SKM-1 treated with dmso at 0.1 percent for 144 hours (cell line): ENCODE measurements at regions not wholly inside any gene's neighbourhood (a gene's known extent, or its start where the extent isn't known, plus 50 kb on each side); places are given as distances from the start of the nearest gene placed in this dataset.
"Not testable (repeated sequence)": the region's sequence is repeated elsewhere in the genome, so short reads cannot be mapped to it uniquely, and the experiment has no call there.

Experiments used
- DNase-seq: peaks from one replicate; lab custom pipeline; 2025; ENCODE audit not compliant: unreplicated experiment; lab: John Stamatoyannopoulos, UW

GRCh38 chr6:11851387-11851786 lies 72.8 kb upstream of the ADTRP start:
- DNase-seq: no peak

GRCh38 chr6:11848852-11849731 lies 70.5 kb upstream of the ADTRP start:
- no peak for DNase-seq

- DNase-seq: no peak
Measured at GRCh38 chr6:11848346-11848651, 69.7 kb upstream of the ADTRP start.

GRCh38 chr6:11847515-11848345 lies 69.1 kb upstream of the ADTRP start:
- DNase-seq: no peak

- DNase-seq: not testable (repeated sequence)
Measured at GRCh38 chr6:11847068-11847467, 68.5 kb upstream of the ADTRP start.

GRCh38 chr6:11845664-11846577 lies 67.3 kb upstream of the ADTRP start:
- DNase-seq: no peak

- not testable (repeated sequence) for DNase-seq
Measured at GRCh38 chr6:11842795-11843194, 64.2 kb upstream of the ADTRP start.

GRCh38 chr6:11835065-11835464 lies 56.5 kb upstream of the ADTRP start:
- no peak for DNase-seq

- no peak for DNase-seq
Measured at GRCh38 chr6:11833626-11834592, 55.3 kb upstream of the ADTRP start.

GRCh38 chr6:11831653-11832052 lies 53.0 kb upstream of the ADTRP start:
- DNase-seq: no peak

- no peak for DNase-seq
Measured at GRCh38 chr6:11830520-11830919, 51.9 kb upstream of the ADTRP start.

- DNase-seq: no peak
Measured at GRCh38 chr6:11830105-11830504, 51.5 kb upstream of the ADTRP start.

GRCh38 chr6:11828262-11828870 lies 49.8 kb upstream of the ADTRP start:
- no peak for DNase-seq
